ENCODE measurements at regions not wholly inside any gene's neighbourhood (a gene's known extent, or its start where the extent isn't known, plus 50 kb on each side); places are given as distances from the start of the nearest gene placed in this dataset.

- H3K27me3 ChIP-seq (ENCODE audit: control insufficient read depth, insufficient read depth, low read length, poor library complexity, severe bottlenecking): no peaks in the 10 kb centered on the region
- peaks cover 22% of the 10 kb centered on the region for H3K4me1 Mint-ChIP-seq
- H3K9me3 Mint-ChIP-seq: no peaks in the 10 kb centered on the region
- TF ChIP-seq CTCF (conservative IDR thresholded peaks at IDR 0.05): no peak
- H3K27ac Mint-ChIP-seq: no peak overlapping the region
- H3K4me3 Mint-ChIP-seq: no peak overlapping the region
- H3K9ac ChIP-seq (ENCODE audit: extremely low read depth, low read length, poor library complexity, severe bottlenecking): no peak overlapping the region
- H3K27ac ChIP-seq (ENCODE audit: low read depth, low read length): no peak overlapping the region
- H3K4me3 ChIP-seq (ENCODE audit: low read length): no peak overlapping the region
- H3K27me3 Mint-ChIP-seq (ENCODE audit: insufficient read depth): peaks cover 11% of the 10 kb centered on the region
- peaks cover 11% of the 10 kb centered on the region for H3K4me1 ChIP-seq (ENCODE audit: control insufficient read depth, insufficient read depth, low read length)
- 93 to 100% methylated on average over 4 to 6 of the region's 6 CpGs for WGBS, 2 experiments (ENCODE audit: insufficient coverage in 1 of 2, insufficient read length in 1 of 2)
- no peaks in the 10 kb centered on the region for H3K36me3 Mint-ChIP-seq (ENCODE audit: low read depth)
- DNase-seq: no peak
- H3K36me3 ChIP-seq (ENCODE audit: control insufficient read depth, insufficient read depth, low read length): no peaks in the 10 kb centered on the region
- no peaks in the 10 kb centered on the region for H3K9me3 ChIP-seq (ENCODE audit: control insufficient read depth, low read length)
Measured at GRCh38 chr5:175329976-175330375, 114.0 kb downstream of the DRD1 start.

GRCh38 chr5:175328687-175329086 lies 115.3 kb downstream of the DRD1 start:
- Mint-ChIP-seq H3K27me3 (ENCODE audit: insufficient read depth) (peaks cover 11% of the 10 kb centered on the region), H3K9me3 (no peaks in the 10 kb centered on the region), H3K36me3 (ENCODE audit: low read depth) (no peaks in the 10 kb centered on the region), H3K27ac (no peak overlapping the region), H3K4me3 (no peak overlapping the region), H3K4me1 (peaks cover 22% of the 10 kb centered on the region)
- TF ChIP-seq CTCF (conservative IDR thresholded peaks at IDR 0.05): no peak
- Histone ChIP-seq H3K36me3 (ENCODE audit: control insufficient read depth, insufficient read depth, low read length) (no peaks in the 10 kb centered on the region), H3K4me3 (ENCODE audit: low read length) (no peak overlapping the region), H3K27ac (ENCODE audit: low read depth, low read length) (no peak overlapping the region), H3K9ac (ENCODE audit: extremely low read depth, low read length, poor library complexity, severe bottlenecking) (no peak overlapping the region), H3K27me3 (ENCODE audit: control insufficient read depth, insufficient read depth, low read length, poor library complexity, severe bottlenecking) (no peaks in the 10 kb centered on the region), H3K9me3 (ENCODE audit: control insufficient read depth, low read length) (no peaks in the 10 kb centered on the region), H3K4me1 (ENCODE audit: control insufficient read depth, insufficient read depth, low read length) (peaks cover 11% of the 10 kb centered on the region)
- 80 to 87% methylated on average over 2 to 3 of the region's 3 CpGs for WGBS, 2 experiments (ENCODE audit: insufficient coverage in 1 of 2, insufficient read length in 1 of 2)
- no peak for DNase-seq

GRCh38 chr5:175328176-175328575 lies 115.8 kb downstream of the DRD1 start:
- H3K9me3 ChIP-seq (ENCODE audit: control insufficient read depth, low read length): no peaks in the 10 kb centered on the region
- peaks cover 10% of the 10 kb centered on the region for H3K27me3 Mint-ChIP-seq (ENCODE audit: insufficient read depth)
- H3K9ac ChIP-seq (ENCODE audit: extremely low read depth, low read length, poor library complexity, severe bottlenecking): no peak overlapping the region
- no peaks in the 10 kb centered on the region for H3K36me3 Mint-ChIP-seq (ENCODE audit: low read depth)
- DNase-seq: peak; percentile 69
- no peak overlapping the region for H3K27ac ChIP-seq (ENCODE audit: low read depth, low read length)
- H3K4me1 Mint-ChIP-seq: peaks cover 22% of the 10 kb centered on the region
- no peak overlapping the region for H3K4me3 ChIP-seq (ENCODE audit: low read length)
- TF ChIP-seq CTCF (conservative IDR thresholded peaks at IDR 0.05): no peak
- WGBS, 2 experiments (ENCODE audit: insufficient coverage in 1 of 2, insufficient read length in 1 of 2): 62 to 69% methylated on average over 3 to 4 of the region's 4 CpGs
- no peaks in the 10 kb centered on the region for H3K27me3 ChIP-seq (ENCODE audit: control insufficient read depth, insufficient read depth, low read length, poor library complexity, severe bottlenecking)
- no peak overlapping the region for H3K4me3 Mint-ChIP-seq
- no peak overlapping the region for H3K27ac Mint-ChIP-seq
- H3K9me3 Mint-ChIP-seq: no peaks in the 10 kb centered on the region
- no peaks in the 10 kb centered on the region for H3K36me3 ChIP-seq (ENCODE audit: control insufficient read depth, insufficient read depth, low read length)
- peaks cover 11% of the 10 kb centered on the region for H3K4me1 ChIP-seq (ENCODE audit: control insufficient read depth, insufficient read depth, low read length)

Measured in endodermal cell (in vitro differentiated cells).